Prostate gland (tissue), 2 donors: ENCODE measurements at regions not wholly inside any gene's neighbourhood (a gene's known extent, or its start where the extent isn't known, plus 50 kb on each side); places are given as distances from the start of the nearest gene placed in this dataset.

Source experiments
- POLR2AphosphoS5 ChIP-seq: sonication (generic); formaldehyde crosslinking; IDR thresholded peaks from one replicate; pipeline ENCODE4 v1.6.1; 2017; ENCODE audit warnings: antibody characterized with exemption
- TF ChIP-seq, protein P1 (sequence below), 4 experiments: fragments of 200-600 bp in 2 of 4; fragments of 450-650 bp in 2 of 4; sonication (generic) in 2 of 4; IDR thresholded peaks; 1 replicate in 3 of 4; 2 replicates in 1 of 4; pipeline ENCODE4 v1.5.1; 2016 to 2019; ENCODE audit warnings: antibody characterized with exemption in 4 of 4, mild to moderate bottlenecking in 2 of 4, moderate library complexity in 2 of 4

DNA sequence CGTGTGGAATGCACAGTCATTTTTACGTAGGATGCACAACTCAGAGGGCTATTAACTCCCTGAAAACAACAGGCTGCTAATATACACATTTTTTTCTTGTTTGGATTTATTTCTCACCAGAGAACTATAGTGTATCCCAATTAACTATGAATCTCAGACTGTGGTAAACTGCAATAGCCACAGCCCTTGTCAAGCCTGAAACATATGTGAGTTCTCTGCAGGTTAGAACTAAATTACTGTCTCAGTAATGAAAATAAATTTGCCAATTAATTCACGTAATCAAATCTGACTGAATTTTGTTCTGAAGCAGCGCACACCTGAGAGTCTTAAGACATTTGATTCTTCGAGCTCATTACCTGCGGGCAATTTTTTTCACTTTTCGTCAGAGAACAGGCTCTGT lies 318.6 kb downstream of the PMP22 start:
- TF ChIP-seq, protein P1, sequence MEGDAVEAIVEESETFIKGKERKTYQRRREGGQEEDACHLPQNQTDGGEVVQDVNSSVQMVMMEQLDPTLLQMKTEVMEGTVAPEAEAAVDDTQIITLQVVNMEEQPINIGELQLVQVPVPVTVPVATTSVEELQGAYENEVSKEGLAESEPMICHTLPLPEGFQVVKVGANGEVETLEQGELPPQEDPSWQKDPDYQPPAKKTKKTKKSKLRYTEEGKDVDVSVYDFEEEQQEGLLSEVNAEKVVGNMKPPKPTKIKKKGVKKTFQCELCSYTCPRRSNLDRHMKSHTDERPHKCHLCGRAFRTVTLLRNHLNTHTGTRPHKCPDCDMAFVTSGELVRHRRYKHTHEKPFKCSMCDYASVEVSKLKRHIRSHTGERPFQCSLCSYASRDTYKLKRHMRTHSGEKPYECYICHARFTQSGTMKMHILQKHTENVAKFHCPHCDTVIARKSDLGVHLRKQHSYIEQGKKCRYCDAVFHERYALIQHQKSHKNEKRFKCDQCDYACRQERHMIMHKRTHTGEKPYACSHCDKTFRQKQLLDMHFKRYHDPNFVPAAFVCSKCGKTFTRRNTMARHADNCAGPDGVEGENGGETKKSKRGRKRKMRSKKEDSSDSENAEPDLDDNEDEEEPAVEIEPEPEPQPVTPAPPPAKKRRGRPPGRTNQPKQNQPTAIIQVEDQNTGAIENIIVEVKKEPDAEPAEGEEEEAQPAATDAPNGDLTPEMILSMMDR (IDR thresholded peaks at IDR 0.05): no peak
- TF ChIP-seq POLR2AphosphoS5: no peak
